Endothelial cell (in vitro differentiated cells): ENCODE measurements at regions not wholly inside any gene's neighbourhood (a gene's known extent, or its start where the extent isn't known, plus 50 kb on each side); places are given as distances from the start of the nearest gene placed in this dataset.
"Not testable (repeated sequence)": the region's sequence is repeated elsewhere in the genome, so short reads cannot be mapped to it uniquely, and the experiment has no call there.

Source experiments
- DNase-seq: peaks from one replicate; pipeline ENCODE4 v3.0.0; 2021; ENCODE audit warnings: low spot score
- H3K27ac Mint-ChIP-seq: one replicate; pipeline ENCODE4 v1.8.0; 2021; ENCODE audit warnings: mixed read lengths, inconsistent platforms; ENCODE audit not compliant: unreplicated experiment
- H3K27me3 Mint-ChIP-seq: one replicate; pipeline ENCODE4 v1.8.0; 2021; ENCODE audit warnings: mild to moderate bottlenecking, moderate library complexity, mixed read lengths, inconsistent platforms; ENCODE audit not compliant: unreplicated experiment
- H3K36me3 Mint-ChIP-seq: one replicate; pipeline ENCODE4 v1.8.0; 2021; ENCODE audit warnings: mild to moderate bottlenecking, low read depth, mixed read lengths, inconsistent platforms; ENCODE audit not compliant: unreplicated experiment
- H3K4me1 Mint-ChIP-seq: one replicate; pipeline ENCODE4 v1.8.0; 2021; ENCODE audit warnings: mild to moderate bottlenecking, mixed read lengths, inconsistent platforms; ENCODE audit not compliant: unreplicated experiment
- H3K4me3 Mint-ChIP-seq: one replicate; pipeline ENCODE4 v1.8.0; 2021; ENCODE audit warnings: mild to moderate bottlenecking, mixed read lengths, inconsistent platforms; ENCODE audit not compliant: unreplicated experiment
- H3K9me3 Mint-ChIP-seq: one replicate; pipeline ENCODE4 v1.8.0; 2021; ENCODE audit warnings: mixed read lengths, inconsistent platforms; ENCODE audit not compliant: unreplicated experiment
- CTCF ChIP-seq: fragments of 200-600 bp; sonication (generic); IDR thresholded peaks from one replicate; pipeline ENCODE4 v1.5.0; 2021; ENCODE audit warnings: antibody characterized with exemption; ENCODE audit not compliant: unreplicated experiment

GRCh38 chr10:65793738-65794425, 1132.0 kb upstream of the LRRTM3 start:
- DNase-seq = no peak
- no peaks in the 10 kb centered on the region for H3K36me3 Mint-ChIP-seq
- peaks cover 1% of the 10 kb centered on the region for H3K27me3 Mint-ChIP-seq
- no peak overlapping the region for H3K27ac Mint-ChIP-seq
- no peak overlapping the region for H3K4me3 Mint-ChIP-seq
- H3K4me1 Mint-ChIP-seq = no peaks in the 10 kb centered on the region
- TF ChIP-seq CTCF = no peak
- H3K9me3 Mint-ChIP-seq = no peaks in the 10 kb centered on the region

- H3K36me3 Mint-ChIP-seq, H3K4me1 Mint-ChIP-seq: not testable (repeated sequence)
Observed at GRCh38 chr10:65794861-65795260, 1131.0 kb upstream of the LRRTM3 start.

GRCh38 chr10:65796472-65796871, 1129.4 kb upstream of the LRRTM3 start:
- no peaks in the 10 kb centered on the region for H3K4me1 Mint-ChIP-seq
- no peak for TF ChIP-seq CTCF
- H3K9me3 Mint-ChIP-seq = no peaks in the 10 kb centered on the region
- DNase-seq = no peak
- H3K27me3 Mint-ChIP-seq = no peaks in the 10 kb centered on the region
- no peak overlapping the region for H3K27ac Mint-ChIP-seq
- H3K36me3 Mint-ChIP-seq = no peaks in the 10 kb centered on the region
- H3K4me3 Mint-ChIP-seq = no peak overlapping the region

More at GRCh38 chr10:65794861-65795260, 1131.0 kb upstream of the LRRTM3 start:
- not testable (repeated sequence) for DNase-seq, H3K4me3 Mint-ChIP-seq, H3K9me3 Mint-ChIP-seq, H3K27ac Mint-ChIP-seq, H3K27me3 Mint-ChIP-seq

DNA sequence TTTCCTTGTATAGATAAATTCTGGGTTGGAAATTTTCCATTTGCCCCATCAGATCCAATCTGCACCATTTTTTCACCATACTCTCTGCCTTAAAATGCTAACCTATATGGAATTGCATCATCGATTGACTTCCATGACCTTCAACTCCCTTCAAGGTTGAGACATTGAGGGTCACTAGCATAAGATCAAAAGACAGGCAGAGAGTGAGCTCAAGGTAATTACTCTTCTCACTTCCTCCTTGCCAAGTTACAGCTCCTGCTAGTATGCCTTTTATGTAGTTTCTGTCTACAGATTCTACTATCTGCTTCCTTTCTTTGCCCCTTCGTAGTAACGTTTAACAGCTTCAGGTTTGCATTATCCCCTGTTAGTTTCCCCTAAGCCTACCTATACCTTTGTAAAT, 1127.7 kb upstream of the LRRTM3 start:
- Mint-ChIP-seq H3K27me3 (no peaks in the 10 kb centered on the region), H3K9me3 (no peaks in the 10 kb centered on the region), H3K4me3 (no peak overlapping the region), H3K27ac (no peak overlapping the region), H3K36me3 (no peaks in the 10 kb centered on the region), H3K4me1 (no peaks in the 10 kb centered on the region)
- no peak for TF ChIP-seq CTCF
- no peak for DNase-seq

DNA sequence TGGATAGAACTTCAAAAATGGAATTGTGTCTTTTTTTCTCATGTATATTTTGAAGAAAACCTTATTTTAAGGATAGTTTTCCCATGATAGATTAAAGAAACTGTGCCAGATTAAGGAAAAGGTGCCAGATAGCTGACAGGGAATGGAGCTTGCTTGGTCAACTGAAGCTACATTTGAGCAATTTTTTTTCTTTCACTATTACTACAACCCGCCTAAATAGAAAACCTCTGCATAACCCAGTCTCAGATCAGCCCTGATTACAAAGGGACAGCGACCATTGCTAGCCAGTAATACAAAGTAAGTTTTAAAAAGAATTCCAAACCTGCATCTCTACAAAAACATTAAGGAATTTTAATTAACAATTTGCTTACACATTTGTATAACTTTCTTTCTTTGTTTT, 1123.4 kb upstream of the LRRTM3 start:
- H3K36me3 Mint-ChIP-seq = no peaks in the 10 kb centered on the region
- no peaks in the 10 kb centered on the region for H3K27me3 Mint-ChIP-seq
- TF ChIP-seq CTCF = no peak
- no peak overlapping the region for H3K27ac Mint-ChIP-seq
- H3K4me1 Mint-ChIP-seq = no peaks in the 10 kb centered on the region
- no peak overlapping the region for H3K4me3 Mint-ChIP-seq
- no peaks in the 10 kb centered on the region for H3K9me3 Mint-ChIP-seq
- no peak for DNase-seq
